RWPE2 (cell line): ENCODE measurements at regions not wholly inside any gene's neighbourhood (a gene's known extent, or its start where the extent isn't known, plus 50 kb on each side); places are given as distances from the start of the nearest gene placed in this dataset.

Experiments
- ATAC-seq: fragments of 200-7000 bp; cut with Tn5 transposase; 3 replicates; pipeline ENCODE4 v1.9.1; 2021; ENCODE audit warnings: low read depth
- DNase-seq: peaks from one replicate; pipeline ENCODE4 v3.0.0-alpha.2; 2020; ENCODE audit warnings: low spot score
- H3K27ac ChIP-seq: fragments of 450-650 bp; 2 replicates; pipeline ENCODE4 v1.5.1; 2017; ENCODE audit warnings: mild to moderate bottlenecking; ENCODE audit not compliant: poor library complexity, severe bottlenecking
- H3K27me3 ChIP-seq: fragments of 250-450 bp; sonication (Bioruptor Pico); 2 replicates; pipeline ENCODE4 v1.5.1; 2021; ENCODE audit warnings: mild to moderate bottlenecking, moderate library complexity; ENCODE audit not compliant: insufficient read depth, poor library complexity, severe bottlenecking
- H3K36me3 ChIP-seq: fragments of 250-450 bp; sonication (Bioruptor Pico); 2 replicates; pipeline ENCODE4 v1.5.1; 2020; ENCODE audit warnings: low read depth, mild to moderate bottlenecking, moderate library complexity
- H3K4me1 ChIP-seq: fragments of 250-450 bp; sonication (Bioruptor Pico); 2 replicates; pipeline ENCODE4 v1.5.1; 2021; ENCODE audit warnings: mild to moderate bottlenecking, moderate library complexity; ENCODE audit not compliant: insufficient read depth, poor library complexity, severe bottlenecking
- H3K4me3 ChIP-seq: fragments of 250-450 bp; sonication (Bioruptor Pico); 2 replicates; pipeline ENCODE4 v1.5.1; 2021; ENCODE audit warnings: mild to moderate bottlenecking, moderate library complexity; ENCODE audit not compliant: severe bottlenecking
- H3K9me3 ChIP-seq: fragments of 250-450 bp; sonication (Bioruptor Pico); 2 replicates; pipeline ENCODE4 v1.5.1; 2021; ENCODE audit warnings: mild to moderate bottlenecking, moderate library complexity; ENCODE audit not compliant: severe bottlenecking
- CTCF ChIP-seq: fragments of 450-650 bp; IDR thresholded peaks from one replicate; pipeline ENCODE4 v1.5.1; 2017; ENCODE audit warnings: mild to moderate bottlenecking, moderate library complexity; ENCODE audit not compliant: poor library complexity, severe bottlenecking

- no peak for ATAC-seq
- Histone ChIP-seq H3K9me3 (peaks cover 7% of the 10 kb centered on the region), H3K27ac (no peak overlapping the region), H3K4me3 (no peak overlapping the region), H3K4me1 (no peaks in the 10 kb centered on the region), H3K36me3 (no peaks in the 10 kb centered on the region), H3K27me3 (no peaks in the 10 kb centered on the region)
- TF ChIP-seq CTCF, result no peak
- DNase-seq, result no peak
Observed at GRCh38 chr7:145919712-145920111, 196.9 kb upstream of the CNTNAP2 start.

- H3K27me3 ChIP-seq, result no peaks in the 10 kb centered on the region
- ATAC-seq (no peak), DNase-seq (no peak)
- H3K4me1 ChIP-seq, result no peaks in the 10 kb centered on the region
- no peak overlapping the region for H3K4me3 ChIP-seq
- TF ChIP-seq CTCF, result no peak
- H3K9me3 ChIP-seq, result peaks cover 7% of the 10 kb centered on the region
- H3K36me3 ChIP-seq, result no peaks in the 10 kb centered on the region
- no peak overlapping the region for H3K27ac ChIP-seq
Observed at GRCh38 chr7:145916776-145917175, 199.8 kb upstream of the CNTNAP2 start.

GRCh38 chr7:145915679-145916078 is 200.9 kb upstream of the CNTNAP2 start:
- no peaks in the 10 kb centered on the region for H3K4me1 ChIP-seq
- H3K9me3 ChIP-seq, result peaks cover 7% of the 10 kb centered on the region
- no peak for TF ChIP-seq CTCF
- H3K27me3 ChIP-seq, result no peaks in the 10 kb centered on the region
- H3K36me3 ChIP-seq, result no peaks in the 10 kb centered on the region
- no peak for DNase-seq
- no peak overlapping the region for H3K27ac ChIP-seq
- H3K4me3 ChIP-seq, result no peak overlapping the region
- ATAC-seq, result no peak

GRCh38 chr7:145909991-145910513 is 206.5 kb upstream of the CNTNAP2 start:
- ATAC-seq, result no peak
- no peak for TF ChIP-seq CTCF
- no peak overlapping the region for H3K27ac ChIP-seq
- no peaks in the 10 kb centered on the region for H3K27me3 ChIP-seq
- DNase-seq, result no peak
- peaks cover 2% of the 10 kb centered on the region for H3K9me3 ChIP-seq
- no peaks in the 10 kb centered on the region for H3K4me1 ChIP-seq
- no peaks in the 10 kb centered on the region for H3K36me3 ChIP-seq
- no peak overlapping the region for H3K4me3 ChIP-seq

- no peak for TF ChIP-seq CTCF
- Histone ChIP-seq H3K36me3 (no peaks in the 10 kb centered on the region), H3K27me3 (no peaks in the 10 kb centered on the region), H3K4me1 (no peaks in the 10 kb centered on the region), H3K9me3 (no peaks in the 10 kb centered on the region), H3K27ac (no peak overlapping the region), H3K4me3 (no peak overlapping the region)
- ATAC-seq (no peak), DNase-seq (no peak)
Observed at GRCh38 chr7:145903658-145904057, 212.9 kb upstream of the CNTNAP2 start.
